ENCODE measurements at regions not wholly inside any gene's neighbourhood (a gene's known extent, or its start where the extent isn't known, plus 50 kb on each side); places are given as distances from the start of the nearest gene placed in this dataset.
"Not testable (repeated sequence)": the region's sequence is repeated elsewhere in the genome, so short reads cannot be mapped to it uniquely, and the experiment has no call there.

- no peak for DNase-seq (ENCODE audit: low spot score)
Measured at GRCh38 chr3:71958533-71958932, 173.6 kb upstream of the PROK2 start.

- DNase-seq (ENCODE audit: low spot score), result no peak
Measured at GRCh38 chr3:71956716-71957115, 171.8 kb upstream of the PROK2 start.

GRCh38 chr3:71956069-71956340 lies 171.1 kb upstream of the PROK2 start:
- no peak for DNase-seq (ENCODE audit: low spot score)

GRCh38 chr3:71955240-71956068 lies 170.5 kb upstream of the PROK2 start:
- peak; percentile 45 for DNase-seq (ENCODE audit: low spot score)

- no peak for DNase-seq (ENCODE audit: low spot score)
Measured at GRCh38 chr3:71951842-71952241, 166.9 kb upstream of the PROK2 start.

- DNase-seq (ENCODE audit: low spot score), result no peak
Measured at GRCh38 chr3:71951361-71951760, 166.4 kb upstream of the PROK2 start.

GRCh38 chr3:71949442-71949841 lies 164.5 kb upstream of the PROK2 start:
- DNase-seq (ENCODE audit: low spot score), result no peak

GRCh38 chr3:71944482-71945065 lies 159.6 kb upstream of the PROK2 start:
- no peak for DNase-seq (ENCODE audit: low spot score)

- no peak for DNase-seq (ENCODE audit: low spot score)
Measured at GRCh38 chr3:71942432-71943187, 157.7 kb upstream of the PROK2 start.

GRCh38 chr3:71940486-71940885 lies 155.5 kb upstream of the PROK2 start:
- no peak for DNase-seq (ENCODE audit: low spot score)

- not testable (repeated sequence) for DNase-seq (ENCODE audit: low spot score)
Measured at GRCh38 chr3:71938081-71938480, 153.1 kb upstream of the PROK2 start.

GRCh38 chr3:71936681-71937080 lies 151.7 kb upstream of the PROK2 start:
- no peak for DNase-seq (ENCODE audit: low spot score)

- no peak for DNase-seq (ENCODE audit: low spot score)
Measured at GRCh38 chr3:71934520-71935270, 149.7 kb upstream of the PROK2 start.

GRCh38 chr3:71931922-71932321 lies 147.0 kb upstream of the PROK2 start:
- DNase-seq (ENCODE audit: low spot score), result no peak

GRCh38 chr3:71930056-71930991 lies 145.4 kb upstream of the PROK2 start:
- peak; percentile 12 for DNase-seq (ENCODE audit: low spot score)

- no peak for DNase-seq (ENCODE audit: low spot score)
Measured at GRCh38 chr3:71928212-71928611, 143.3 kb upstream of the PROK2 start.

GRCh38 chr3:71927505-71928066 lies 142.6 kb upstream of the PROK2 start:
- no peak for DNase-seq (ENCODE audit: low spot score)

- no peak for DNase-seq (ENCODE audit: low spot score)
Measured at GRCh38 chr3:71926616-71927015, 141.7 kb upstream of the PROK2 start.

GRCh38 chr3:71926262-71926600 lies 141.3 kb upstream of the PROK2 start:
- DNase-seq (ENCODE audit: low spot score), result peak; percentile 17

- not testable (repeated sequence) for DNase-seq (ENCODE audit: low spot score)
Measured at GRCh38 chr3:71925511-71926261, 140.7 kb upstream of the PROK2 start.
